CD14-positive monocyte (primary cell): ENCODE measurements at regions not wholly inside any gene's neighbourhood (a gene's known extent, or its start where the extent isn't known, plus 50 kb on each side); places are given as distances from the start of the nearest gene placed in this dataset.
"Not testable (repeated sequence)": the region's sequence is repeated elsewhere in the genome, so short reads cannot be mapped to it uniquely, and the experiment has no call there.

ENCODE experiments used
- DNase-seq, 3 donors: peaks; one replicate each; pipeline ENCODE4 v3.0.0-alpha.2; 2011 to 2022
- H2AFZ ChIP-seq: 2 replicates; pipeline ENCODE4 v1.6.0; 2012; ENCODE audit warnings: mild to moderate bottlenecking, low read depth, low read length, inconsistent platforms; ENCODE audit not compliant: insufficient read depth, poor library complexity, severe bottlenecking
- H3K27ac ChIP-seq, 2 donors: 1 replicate in 1 of 2; 2 replicates in 1 of 2; pipeline ENCODE4 v1.5.1; 2012 to 2013; ENCODE audit warnings: low read length in 2 of 2, control low read depth in 1 of 2, inconsistent platforms in 1 of 2, low read depth in 1 of 2, mild to moderate bottlenecking in 1 of 2
- H3K27me3 ChIP-seq, 2 donors: one replicate each; pipeline versions ENCODE4 v1.6.0 to v1.6.1; 2011 to 2013; ENCODE audit warnings: low read length in 2 of 2; ENCODE audit not compliant: control insufficient read depth in 2 of 2, insufficient read depth in 2 of 2
- H3K36me3 ChIP-seq, 2 donors: replicated peaks in 1 of 2; 1 replicate in 1 of 2; 2 replicates in 1 of 2; pipeline versions ENCODE4 v1.5.1 to v1.6.1; 2012 to 2013; ENCODE audit warnings: low read length in 2 of 2, control low read depth in 1 of 2, inconsistent platforms in 1 of 2, mild to moderate bottlenecking in 1 of 2; ENCODE audit not compliant: insufficient read depth in 2 of 2, control insufficient read depth in 1 of 2
- H3K4me1 ChIP-seq, 2 donors: 1 replicate in 1 of 2; 2 replicates in 1 of 2; pipeline versions ENCODE4 v1.5.1 to v1.6.1; 2012 to 2013; ENCODE audit warnings: low read length in 2 of 2, control low read depth in 1 of 2, inconsistent platforms in 1 of 2, mild to moderate bottlenecking in 1 of 2, moderate library complexity in 1 of 2; ENCODE audit not compliant: insufficient read depth in 2 of 2, control insufficient read depth in 1 of 2
- H3K4me2 ChIP-seq: replicated peaks from 2 replicates; pipeline ENCODE3; 2012; ENCODE audit warnings: low read length, moderate library complexity, mild to moderate bottlenecking; ENCODE audit not compliant: poor library complexity, severe bottlenecking; ENCODE audit errors: extremely low read depth
- H3K4me3 ChIP-seq, 3 experiments: fragments of 200-600 bp in 1 of 3; sonication (generic) in 1 of 3; replicated peaks in 1 of 3; 1 replicate in 2 of 3; 2 replicates in 1 of 3; pipeline ENCODE4 v1.5.1; 2011 to 2013; ENCODE audit warnings: low read length in 3 of 3, mild to moderate bottlenecking in 3 of 3, control low read depth in 2 of 3, low read depth in 2 of 3, inconsistent platforms in 1 of 3, moderate library complexity in 1 of 3
- H3K79me2 ChIP-seq: 2 replicates; pipeline ENCODE4 v1.6.0; 2012; ENCODE audit warnings: mild to moderate bottlenecking, control low read depth, inconsistent platforms, low read length, moderate library complexity; ENCODE audit not compliant: insufficient read depth
- H3K9ac ChIP-seq: 2 replicates; pipeline ENCODE4 v1.6.0; 2017; ENCODE audit warnings: low read length, mild to moderate bottlenecking; ENCODE audit not compliant: insufficient read depth, poor library complexity, severe bottlenecking
- H3K9me3 ChIP-seq, 2 donors: replicated peaks in 1 of 2; 1 replicate in 1 of 2; 2 replicates in 1 of 2; pipeline versions ENCODE4 v1.5.1 to v1.6.1; 2012 to 2013; ENCODE audit warnings: low read length in 2 of 2, control low read depth in 1 of 2; ENCODE audit not compliant: control insufficient read depth in 1 of 2, insufficient read depth in 1 of 2
- H4K20me1 ChIP-seq: 2 replicates; pipeline ENCODE4 v1.6.0; 2012; ENCODE audit warnings: mild to moderate bottlenecking, low read length, control low read depth, moderate library complexity; ENCODE audit not compliant: insufficient read depth
- H3K27ac Mint-ChIP-seq, 7 donors: one replicate each; pipeline ENCODE4 v1.8.0; 2020; ENCODE audit warnings: mild to moderate bottlenecking in 7 of 7, mixed read lengths in 7 of 7, moderate library complexity in 6 of 7, inconsistent platforms in 2 of 7
- H3K27me3 Mint-ChIP-seq, 3 donors: one replicate each; pipeline ENCODE4 v1.8.0; 2021 to 2022; ENCODE audit warnings: low read depth in 3 of 3, mild to moderate bottlenecking in 3 of 3, mixed read lengths in 3 of 3, moderate library complexity in 3 of 3, inconsistent platforms in 1 of 3
- H3K36me3 Mint-ChIP-seq, 2 donors: one replicate each; pipeline ENCODE4 v1.8.0; 2020; ENCODE audit warnings: mixed read lengths in 2 of 2, inconsistent platforms in 1 of 2, mild to moderate bottlenecking in 1 of 2
- H3K4me1 Mint-ChIP-seq: one replicate; pipeline ENCODE4 v1.8.0; 2020; ENCODE audit warnings: mild to moderate bottlenecking, mixed read lengths
- H3K4me3 Mint-ChIP-seq, 2 donors: one replicate each; pipeline ENCODE4 v1.8.0; 2020; ENCODE audit warnings: mild to moderate bottlenecking in 2 of 2, mixed read lengths in 2 of 2, moderate library complexity in 1 of 2
- H3K9me3 Mint-ChIP-seq, 7 donors: one replicate each; pipeline ENCODE4 v1.8.0; 2020 to 2022; ENCODE audit warnings: mixed read lengths in 7 of 7, mild to moderate bottlenecking in 6 of 7, moderate library complexity in 6 of 7, inconsistent platforms in 2 of 7
- CTCF ChIP-seq: fragments of 200-600 bp; IDR thresholded peaks from one replicate; pipeline ENCODE4 v1.8.0; 2022; ENCODE audit warnings: antibody characterized with exemption, mild to moderate bottlenecking
- whole genome bisulfite sequencing: methylation state at CpG from one replicate; pipeline ENCODE4 v1.1.5; 2013; ENCODE audit warnings: missing lambda C conversion rate; ENCODE audit not compliant: insufficient coverage; 5-methylcytosine and 5-hydroxymethylcytosine counted together
- intact Hi-C, 2 donors: fragments of 100-400 bp; cut with micrococcal nuclease; formaldehyde crosslinking; loops; one replicate each; pipeline versions ENCODE4 v1.15.0 to v1.15.1; 2023

- no peaks in the 10 kb centered on the region for H3K36me3 Mint-ChIP-seq
- peaks cover 5 to 14% (median 10%) of the 10 kb centered on the region in 7 donors for H3K9me3 Mint-ChIP-seq
- H3K27me3 Mint-ChIP-seq, result peaks cover 0 to 3% (median 1%) of the 10 kb centered on the region in 3 donors
- WGBS, result no CpG with 5 or more reads among the region's 1 CpG
- Histone ChIP-seq H3K79me2 (no peaks in the 10 kb centered on the region), H2AFZ (no peak overlapping the region), H3K27ac (no peak overlapping the region), H3K4me1 (no peaks in the 10 kb centered on the region), H3K27me3 (no peaks in the 10 kb centered on the region), H3K36me3 (no peaks in the 10 kb centered on the region), H4K20me1 (no peaks in the 10 kb centered on the region), H3K4me2 (no peak overlapping the region), H3K4me3 (no peak overlapping the region), H3K9me3 (no peaks in the 10 kb centered on the region), H3K9ac (no peak overlapping the region)
- no peak for DNase-seq
- H3K4me1 Mint-ChIP-seq, result no peaks in the 10 kb centered on the region
- TF ChIP-seq CTCF, result no peak
- H3K27ac Mint-ChIP-seq, result no peak overlapping the region
- intact Hi-C loops, result no loop called here
- H3K4me3 Mint-ChIP-seq, result no peak overlapping the region
Observed at GRCh38 chr4:132114885-132115284, 1034.2 kb upstream of the PCDH10 start.

- H3K4me3 ChIP-seq, intact Hi-C loops, H3K9me3 ChIP-seq, H3K9ac ChIP-seq, H3K27me3 ChIP-seq, H4K20me1 ChIP-seq, H3K27me3 Mint-ChIP-seq, H3K4me2 ChIP-seq, H3K36me3 Mint-ChIP-seq, H3K79me2 ChIP-seq, H3K4me1 ChIP-seq, H3K4me3 Mint-ChIP-seq, DNase-seq, H3K27ac Mint-ChIP-seq, H3K4me1 Mint-ChIP-seq, H3K27ac ChIP-seq, H2AFZ ChIP-seq, H3K36me3 ChIP-seq: not testable (repeated sequence)
- WGBS, result 80% methylated on average over 1 of the region's 1 CpG
- H3K9me3 Mint-ChIP-seq, result peaks cover 4 to 25% (median 22%) of the 10 kb centered on the region in 7 donors
Observed at GRCh38 chr4:132122741-132123140, 1026.4 kb upstream of the PCDH10 start.
